Common myeloid progenitor, CD34-positive (primary cell): ENCODE measurements at regions not wholly inside any gene's neighbourhood (a gene's known extent, or its start where the extent isn't known, plus 50 kb on each side); places are given as distances from the start of the nearest gene placed in this dataset.
"Not testable (repeated sequence)": the region's sequence is repeated elsewhere in the genome, so short reads cannot be mapped to it uniquely, and the experiment has no call there.

Experiments
- CTCF ChIA-PET: fragments of 350-600 bp; sonication (Branson Sonifier 250); formaldehyde crosslinking; loops from one replicate; lab custom pipeline; 2021; ENCODE audit warnings: antibody characterized with exemption; lab: Charles Lee
- POLR2A ChIA-PET: fragments of 350-600 bp; sonication (Branson Sonifier 250); formaldehyde crosslinking; loops from one replicate; lab custom pipeline; 2021; ENCODE audit warnings: antibody characterized with exemption; lab: Charles Lee
- DNase-seq, 3 donors: peaks; one replicate each; pipeline versions ENCODE4 v3.0.0 to v3.0.0-alpha.2; 2013
- H3K27ac ChIP-seq, 2 experiments: 1 replicate in 1 of 2; 2 replicates in 1 of 2; pipeline ENCODE4 v1.7.0; 2013; ENCODE audit warnings: inconsistent platforms in 2 of 2, low read length in 2 of 2, mild to moderate bottlenecking in 2 of 2, low read depth in 1 of 2, moderate library complexity in 1 of 2; ENCODE audit not compliant: severe bottlenecking in 2 of 2, insufficient read depth in 1 of 2, poor library complexity in 1 of 2
- H3K27me3 ChIP-seq, 5 experiments: replicated peaks in 2 of 5; 1 replicate in 3 of 5; 2 replicates in 2 of 5; pipeline versions ENCODE4 v1.6.1 to v1.7.0; 2013; ENCODE audit warnings: low read length in 4 of 5, mild to moderate bottlenecking in 2 of 5, moderate library complexity in 2 of 5, inconsistent platforms in 1 of 5; ENCODE audit not compliant: insufficient read depth in 5 of 5, control insufficient read depth in 4 of 5
- H3K36me3 ChIP-seq, 4 experiments: 1 replicate in 2 of 4; 2 replicates in 2 of 4; pipeline versions ENCODE4 v1.6.1 to v1.7.0; 2013; ENCODE audit warnings: low read length in 3 of 4, control low read depth in 1 of 4, mild to moderate bottlenecking in 1 of 4; ENCODE audit not compliant: control insufficient read depth in 4 of 4, insufficient read depth in 4 of 4
- H3K4me1 ChIP-seq, 4 experiments: 1 replicate in 3 of 4; 2 replicates in 1 of 4; pipeline versions ENCODE4 v1.6.1 to v1.7.1; 2013; ENCODE audit warnings: low read length in 3 of 4, mild to moderate bottlenecking in 3 of 4, control low read depth in 1 of 4, inconsistent platforms in 1 of 4, moderate library complexity in 1 of 4; ENCODE audit not compliant: control insufficient read depth in 4 of 4, insufficient read depth in 4 of 4; ENCODE audit errors: control extremely low read depth in 1 of 4
- H3K4me3 ChIP-seq, 7 experiments: 1 replicate in 4 of 7; 2 replicates in 3 of 7; pipeline versions ENCODE4 v1.5.1 to v1.7.0; 2013; ENCODE audit warnings: mild to moderate bottlenecking in 7 of 7, low read length in 6 of 7, moderate library complexity in 6 of 7, inconsistent platforms in 2 of 7, low read depth in 2 of 7, control low read depth in 1 of 7; ENCODE audit not compliant: insufficient read depth in 4 of 7, control insufficient read depth in 1 of 7; ENCODE audit errors: extremely low read depth in 1 of 7
- H3K9me3 ChIP-seq, 5 experiments: 1 replicate in 4 of 5; 2 replicates in 1 of 5; pipeline versions ENCODE4 v1.6.1 to v1.7.1; 2013; ENCODE audit warnings: low read length in 4 of 5, mild to moderate bottlenecking in 2 of 5, inconsistent platforms in 1 of 5, low read depth in 1 of 5, moderate library complexity in 1 of 5; ENCODE audit not compliant: control insufficient read depth in 4 of 5, insufficient read depth in 2 of 5; ENCODE audit errors: control extremely low read depth in 1 of 5
- WGBS: methylation state at CpG from one replicate; pipeline ENCODE4 v1.1.5; 2013; ENCODE audit not compliant: insufficient coverage; 5-methylcytosine and 5-hydroxymethylcytosine counted together

GRCh38 chr20:41692479-41693135 lies 74.4 kb upstream of the CHD6 start:
- Histone ChIP-seq H3K4me3 (peak overlapping the region; percentile 59 to 91 (median 82)), H3K27me3 (peaks cover 0 to 5% (median 0%) of the 10 kb centered on the region in 5 experiments), H3K9me3 (no peaks in the 10 kb centered on the region), H3K4me1 (peaks cover 2 to 17% (median 11%) of the 10 kb centered on the region in 4 experiments), H3K36me3 (no peaks in the 10 kb centered on the region), H3K27ac (peak overlapping the region in 1 of 2 experiments; percentile 79)
- peak; percentile 82 to 91 (median 82) for DNase-seq
- 10% methylated on average over 27 of the region's 29 CpGs for WGBS
- ChIA-PET POLR2A (no interaction called here), CTCF (interaction anchor here (0.7 to 1.1 kb wide), 3 partner anchors 34 to 78 kb away, joined by 3 read pairs; no protein-coding TSS in a partner anchor)

- no peak for DNase-seq
- ChIA-PET POLR2A (no interaction called here), CTCF (interaction anchor here (1.7 kb wide), 1 partner anchor 25 kb away, joined by 4 read pairs; no protein-coding TSS in a partner anchor)
- Histone ChIP-seq H3K27ac (no peak overlapping the region), H3K27me3 (peaks cover 0 to 2% (median 0%) of the 10 kb centered on the region in 5 experiments), H3K4me1 (peaks cover 2 to 20% (median 12%) of the 10 kb centered on the region in 4 experiments), H3K4me3 (no peak overlapping the region), H3K9me3 (no peaks in the 10 kb centered on the region), H3K36me3 (no peaks in the 10 kb centered on the region)
- 100% methylated on average over 1 of the region's 2 CpGs for WGBS
Observed at GRCh38 chr20:41691443-41691842, 73.3 kb upstream of the CHD6 start.

- WGBS = no CpG with 5 or more reads among the region's 1 CpG
- peaks cover 0 to 2% (median 0%) of the 10 kb centered on the region in 5 experiments for H3K27me3 ChIP-seq
- H3K27ac ChIP-seq = no peak overlapping the region
- H3K9me3 ChIP-seq = no peaks in the 10 kb centered on the region
- peaks cover 2 to 20% (median 12%) of the 10 kb centered on the region in 4 experiments for H3K4me1 ChIP-seq
- H3K36me3 ChIP-seq = no peaks in the 10 kb centered on the region
- CTCF ChIA-PET = interaction anchor here (1.7 kb wide), 1 partner anchor 24 kb away, joined by 4 read pairs; no protein-coding TSS in a partner anchor
- no peak for DNase-seq
- POLR2A ChIA-PET = no interaction called here
- no peak overlapping the region for H3K4me3 ChIP-seq
Observed at GRCh38 chr20:41690702-41691101, 72.5 kb upstream of the CHD6 start.

GRCh38 chr20:41686961-41687360 lies 68.8 kb upstream of the CHD6 start:
- DNase-seq = no peak
- H3K36me3 ChIP-seq = no peaks in the 10 kb centered on the region
- H3K27me3 ChIP-seq = peaks cover 0 to 2% (median 0%) of the 10 kb centered on the region in 5 experiments
- CTCF ChIA-PET = no interaction called here
- WGBS = 98% methylated on average over 6 of the region's 6 CpGs
- POLR2A ChIA-PET = no interaction called here
- no peak overlapping the region for H3K4me3 ChIP-seq
- H3K9me3 ChIP-seq = no peaks in the 10 kb centered on the region
- H3K27ac ChIP-seq = no peak overlapping the region
- H3K4me1 ChIP-seq = peaks cover 0 to 8% (median 0%) of the 10 kb centered on the region in 4 experiments

- POLR2A ChIA-PET, H3K4me3 ChIP-seq, CTCF ChIA-PET, DNase-seq, H3K4me1 ChIP-seq, H3K27me3 ChIP-seq, H3K9me3 ChIP-seq, H3K27ac ChIP-seq, H3K36me3 ChIP-seq: not testable (repeated sequence)
- WGBS = 93% methylated on average over 4 of the region's 4 CpGs
Observed at GRCh38 chr20:41685145-41685544, 67.0 kb upstream of the CHD6 start.

GRCh38 chr20:41678799-41679198 lies 60.6 kb upstream of the CHD6 start:
- ChIA-PET POLR2A (no interaction called here), CTCF (no interaction called here)
- H3K27ac ChIP-seq = no peak overlapping the region
- H3K4me3 ChIP-seq = no peak overlapping the region
- no CpG with 5 or more reads among the region's 2 CpGs for WGBS
- no peaks in the 10 kb centered on the region for H3K4me1 ChIP-seq
- no peak for DNase-seq
- no peaks in the 10 kb centered on the region for H3K9me3 ChIP-seq
- H3K27me3 ChIP-seq = peaks cover 0 to 6% (median 0%) of the 10 kb centered on the region in 5 experiments
- H3K36me3 ChIP-seq = no peaks in the 10 kb centered on the region

- Histone ChIP-seq H3K4me1 (peaks cover 0 to 24% (median 7%) of the 10 kb centered on the region in 4 experiments), H3K9me3 (no peaks in the 10 kb centered on the region), H3K27ac (no peak overlapping the region), H3K27me3 (peaks cover 0 to 6% (median 0%) of the 10 kb centered on the region in 5 experiments), H3K4me3 (no peak overlapping the region), H3K36me3 (no peaks in the 10 kb centered on the region)
- CTCF ChIA-PET = no interaction called here
- 95% methylated on average over 3 of the region's 3 CpGs for WGBS
- POLR2A ChIA-PET = no interaction called here
- no peak for DNase-seq
Observed at GRCh38 chr20:41672282-41672681, 54.1 kb upstream of the CHD6 start.
